HG03457 (cell line): ENCODE measurements at regions not wholly inside any gene's neighbourhood (a gene's known extent, or its start where the extent isn't known, plus 50 kb on each side); places are given as distances from the start of the nearest gene placed in this dataset.
A peak's percentile ranks its signal among the peaks of the same experiment; 100 is the strongest.

ENCODE experiments used
- ATAC-seq: cut with Tn5 transposase; IDR thresholded peaks from one replicate; pipeline ENCODE4 v1.9.1; 2021; ENCODE audit warnings: moderate number of reproducible peaks; ENCODE audit not compliant: unreplicated experiment

GRCh38 chr7:123401295-123401694 is 133.1 kb downstream of the IQUB start:
- no peak for ATAC-seq

- no peak for ATAC-seq
These were observed 134.2 kb downstream of the IQUB start for GRCh38 chr7:123400196-123400595.

- ATAC-seq = no peak
These were observed 135.5 kb downstream of the IQUB start for GRCh38 chr7:123398921-123399320.

GRCh38 chr7:123397746-123398338 is 136.6 kb downstream of the IQUB start:
- no peak for ATAC-seq

GRCh38 chr7:123393623-123394022 is 140.8 kb downstream of the IQUB start:
- no peak for ATAC-seq

- no peak for ATAC-seq
These were observed 162.0 kb downstream of the IQUB start for GRCh38 chr7:123372368-123372767.

- peak; percentile 88 for ATAC-seq
These were observed 166.8 kb downstream of the IQUB start for GRCh38 chr7:123367484-123368122.

- ATAC-seq = no peak
These were observed 167.3 kb upstream of the SLC13A1 start for GRCh38 chr7:123367031-123367430.

- no peak for ATAC-seq
These were observed 166.9 kb upstream of the SLC13A1 start for GRCh38 chr7:123366626-123367025.

GRCh38 chr7:123360631-123361030 is 160.9 kb upstream of the SLC13A1 start:
- no peak for ATAC-seq

- no peak for ATAC-seq
These were observed 155.9 kb upstream of the SLC13A1 start for GRCh38 chr7:123355576-123356190.

- no peak for ATAC-seq
These were observed 153.2 kb upstream of the SLC13A1 start for GRCh38 chr7:123352973-123353372.

GRCh38 chr7:123351516-123352505 is 152.0 kb upstream of the SLC13A1 start:
- ATAC-seq = no peak

GRCh38 chr7:123351027-123351426 is 151.3 kb upstream of the SLC13A1 start:
- ATAC-seq = no peak

GRCh38 chr7:123348690-123349089 is 148.9 kb upstream of the SLC13A1 start:
- no peak for ATAC-seq

GRCh38 chr7:123346766-123347165 is 147.0 kb upstream of the SLC13A1 start:
- ATAC-seq = no peak

GRCh38 chr7:123343611-123344010 is 143.8 kb upstream of the SLC13A1 start:
- no peak for ATAC-seq

GRCh38 chr7:123341102-123341501 is 141.3 kb upstream of the SLC13A1 start:
- no peak for ATAC-seq

- no peak for ATAC-seq
These were observed 138.9 kb upstream of the SLC13A1 start for GRCh38 chr7:123338688-123339087.

GRCh38 chr7:123329988-123330643 is 130.3 kb upstream of the SLC13A1 start:
- ATAC-seq = no peak

GRCh38 chr7:123327661-123328060 is 127.9 kb upstream of the SLC13A1 start:
- ATAC-seq = no peak
